K562 (cell line): ENCODE measurements at regions not wholly inside any gene's neighbourhood (a gene's known extent, or its start where the extent isn't known, plus 50 kb on each side); places are given as distances from the start of the nearest gene placed in this dataset.

Experiments used
- CBX8 ChIP-seq: fragments of 200-600 bp; sonication (generic); IDR thresholded peaks from 2 replicates; pipeline ENCODE4 v1.6.1; 2012; ENCODE audit warnings: borderline replicate concordance, mixed run types, low read depth, mild to moderate bottlenecking, moderate library complexity, mixed read lengths, low read length, control low read depth, inconsistent platforms; ENCODE audit not compliant: poor library complexity, severe bottlenecking; ENCODE audit errors: extremely low read depth
- CHD4 ChIP-seq: fragments of 200-600 bp; sonication (generic); IDR thresholded peaks from 3 replicates; pipeline ENCODE4 v1.6.1; 2012; ENCODE audit warnings: low read depth, mild to moderate bottlenecking, mixed read lengths, low read length, inconsistent platforms; ENCODE audit not compliant: insufficient read depth, insufficient replicate concordance, poor library complexity, severe bottlenecking
- GABPA ChIP-seq: fragments of 200-800 bp; sonication (Bioruptor generic); conservative IDR thresholded peaks from 2 replicates; pipeline ENCODE4 v1.6.1; 2016; ENCODE audit warnings: low read depth, missing genetic modification characterization, missing compliant biosample characterization
- NR2C2 ChIP-seq, 2 experiments: fragments of 200-800 bp in 1 of 2; sonication (Bioruptor generic) in 1 of 2; sonication (generic) in 1 of 2; formaldehyde crosslinking in 1 of 2; IDR thresholded peaks; 2 replicates each; pipeline versions ENCODE4 v1.6.1 to v1.8.0; 2016 to 2022; ENCODE audit warnings: mild to moderate bottlenecking in 1 of 2, missing compliant biosample characterization in 1 of 2, missing genetic modification characterization in 1 of 2, missing genetic modification reagents in 1 of 2
- POLR2AphosphoS5 ChIP-seq: IDR thresholded peaks from 2 replicates; pipeline ENCODE4 v1.6.1; 2011; ENCODE audit warnings: mild to moderate bottlenecking, low read depth, low read length, moderate library complexity; ENCODE audit not compliant: control insufficient read depth, insufficient read depth
- SMAD4 ChIP-seq: fragments of 250-450 bp; sonication (Bioruptor Pico); conservative IDR thresholded peaks from 2 replicates; pipeline ENCODE4 v1.8.0; 2021; ENCODE audit warnings: inconsistent platforms, mild to moderate bottlenecking, moderate library complexity
- ZC3H4 ChIP-seq: sonication (generic); formaldehyde crosslinking; IDR thresholded peaks from 2 replicates; pipeline ENCODE4 v1.9.0; 2021; ENCODE audit warnings: missing genetic modification reagents, borderline replicate concordance
- ZNF3 ChIP-seq: fragments of 250-450 bp; sonication (Bioruptor Pico); IDR thresholded peaks from 2 replicates; pipeline ENCODE4 v1.5.0; 2021; ENCODE audit warnings: mild to moderate bottlenecking, moderate library complexity
- TF ChIP-seq, protein P1 (sequence below), 3 experiments: IDR thresholded peaks in 2 of 3; conservative IDR thresholded peaks in 1 of 3; 2 replicates each; pipeline ENCODE4 v1.5.1; 2011 to 2012; ENCODE audit warnings: low read length in 3 of 3, mild to moderate bottlenecking in 3 of 3, control low read depth in 2 of 3, improper control_type of control experiment in 1 of 3, inconsistent platforms in 1 of 3, low read depth in 1 of 3, mixed read lengths in 1 of 3, moderate library complexity in 1 of 3; ENCODE audit not compliant: insufficient read depth in 2 of 3
- TF ChIP-seq, protein P2 (sequence below): fragments of 250-450 bp; sonication (Bioruptor Pico); IDR thresholded peaks from 2 replicates; pipeline ENCODE4 v1.5.0; 2021; ENCODE audit warnings: mild to moderate bottlenecking, moderate library complexity
- TF ChIP-seq, protein P3 (sequence below): sonication (generic); formaldehyde crosslinking; IDR thresholded peaks from 2 replicates; pipeline ENCODE4 v1.8.0; 2022; ENCODE audit warnings: mild to moderate bottlenecking, missing genetic modification reagents, borderline replicate concordance
- TF ChIP-seq, protein P4 (sequence below), 2 experiments: fragments of 450-650 bp; conservative IDR thresholded peaks; 2 replicates each; pipeline ENCODE4 v1.6.1; 2017; ENCODE audit warnings: mild to moderate bottlenecking in 2 of 2, moderate library complexity in 2 of 2
- TF ChIP-seq, protein P5 (sequence below): fragments of 250-450 bp; sonication (Bioruptor Pico); IDR thresholded peaks from 2 replicates; pipeline ENCODE4 v1.5.0; 2022; ENCODE audit warnings: mild to moderate bottlenecking

DNA sequence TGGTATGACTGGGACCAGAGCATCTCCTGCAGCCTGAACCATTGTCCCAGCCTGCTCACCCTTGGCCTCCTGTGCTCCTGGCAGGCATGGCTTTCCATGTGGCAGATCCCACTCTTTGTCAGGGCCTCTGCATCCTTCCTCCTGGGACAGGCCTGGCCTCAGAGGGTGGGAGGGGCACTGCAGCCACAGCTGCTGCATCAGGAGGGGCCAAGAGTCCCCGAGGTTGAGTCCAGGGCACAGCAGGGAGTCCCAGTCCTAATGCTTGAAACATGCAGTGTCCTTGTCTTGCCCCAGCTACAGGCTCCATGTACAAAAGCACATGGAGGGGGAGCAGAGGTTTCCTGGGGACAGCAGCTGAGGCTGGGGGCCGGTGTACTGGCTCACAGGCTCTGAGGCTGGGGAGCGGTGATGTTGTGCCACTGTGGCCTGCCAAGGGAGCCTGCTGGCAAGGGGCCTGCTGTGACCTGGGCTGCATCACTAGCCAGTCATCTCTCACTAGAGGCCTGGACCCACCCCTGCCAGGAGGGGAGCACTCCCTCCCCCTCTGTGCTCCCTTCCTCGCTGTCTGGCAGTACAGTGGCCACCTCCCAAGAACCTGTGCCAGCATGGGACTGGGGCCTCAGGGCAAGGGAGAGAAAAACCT is 144.8 kb downstream of the ZNF248 start:
- TF ChIP-seq ZNF3 (CRISPR knock-in tag) (no peak), CBX8 (no peak), NR2C2 (CRISPR knock-in tag; IDR thresholded peaks at IDR 0.05) (no peak), NR2C2 (tag; IDR thresholded peaks at IDR 0.05) (no peak), POLR2AphosphoS5 (no peak), ZC3H4 (no peak), GABPA (tag) (no peak), SMAD4 (CRISPR knock-in tag) (no peak), CHD4 (no peak)
- TF ChIP-seq, protein P1, sequence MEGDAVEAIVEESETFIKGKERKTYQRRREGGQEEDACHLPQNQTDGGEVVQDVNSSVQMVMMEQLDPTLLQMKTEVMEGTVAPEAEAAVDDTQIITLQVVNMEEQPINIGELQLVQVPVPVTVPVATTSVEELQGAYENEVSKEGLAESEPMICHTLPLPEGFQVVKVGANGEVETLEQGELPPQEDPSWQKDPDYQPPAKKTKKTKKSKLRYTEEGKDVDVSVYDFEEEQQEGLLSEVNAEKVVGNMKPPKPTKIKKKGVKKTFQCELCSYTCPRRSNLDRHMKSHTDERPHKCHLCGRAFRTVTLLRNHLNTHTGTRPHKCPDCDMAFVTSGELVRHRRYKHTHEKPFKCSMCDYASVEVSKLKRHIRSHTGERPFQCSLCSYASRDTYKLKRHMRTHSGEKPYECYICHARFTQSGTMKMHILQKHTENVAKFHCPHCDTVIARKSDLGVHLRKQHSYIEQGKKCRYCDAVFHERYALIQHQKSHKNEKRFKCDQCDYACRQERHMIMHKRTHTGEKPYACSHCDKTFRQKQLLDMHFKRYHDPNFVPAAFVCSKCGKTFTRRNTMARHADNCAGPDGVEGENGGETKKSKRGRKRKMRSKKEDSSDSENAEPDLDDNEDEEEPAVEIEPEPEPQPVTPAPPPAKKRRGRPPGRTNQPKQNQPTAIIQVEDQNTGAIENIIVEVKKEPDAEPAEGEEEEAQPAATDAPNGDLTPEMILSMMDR (IDR thresholded peaks at IDR 0.05 in 2 of 3, conservative IDR thresholded peaks at IDR 0.05 in 1 of 3; ENCODE audit: insufficient read depth in 2 of 3, low read depth in 1 of 3, low read length in 3 of 3): no peak
- TF ChIP-seq, protein P2, sequence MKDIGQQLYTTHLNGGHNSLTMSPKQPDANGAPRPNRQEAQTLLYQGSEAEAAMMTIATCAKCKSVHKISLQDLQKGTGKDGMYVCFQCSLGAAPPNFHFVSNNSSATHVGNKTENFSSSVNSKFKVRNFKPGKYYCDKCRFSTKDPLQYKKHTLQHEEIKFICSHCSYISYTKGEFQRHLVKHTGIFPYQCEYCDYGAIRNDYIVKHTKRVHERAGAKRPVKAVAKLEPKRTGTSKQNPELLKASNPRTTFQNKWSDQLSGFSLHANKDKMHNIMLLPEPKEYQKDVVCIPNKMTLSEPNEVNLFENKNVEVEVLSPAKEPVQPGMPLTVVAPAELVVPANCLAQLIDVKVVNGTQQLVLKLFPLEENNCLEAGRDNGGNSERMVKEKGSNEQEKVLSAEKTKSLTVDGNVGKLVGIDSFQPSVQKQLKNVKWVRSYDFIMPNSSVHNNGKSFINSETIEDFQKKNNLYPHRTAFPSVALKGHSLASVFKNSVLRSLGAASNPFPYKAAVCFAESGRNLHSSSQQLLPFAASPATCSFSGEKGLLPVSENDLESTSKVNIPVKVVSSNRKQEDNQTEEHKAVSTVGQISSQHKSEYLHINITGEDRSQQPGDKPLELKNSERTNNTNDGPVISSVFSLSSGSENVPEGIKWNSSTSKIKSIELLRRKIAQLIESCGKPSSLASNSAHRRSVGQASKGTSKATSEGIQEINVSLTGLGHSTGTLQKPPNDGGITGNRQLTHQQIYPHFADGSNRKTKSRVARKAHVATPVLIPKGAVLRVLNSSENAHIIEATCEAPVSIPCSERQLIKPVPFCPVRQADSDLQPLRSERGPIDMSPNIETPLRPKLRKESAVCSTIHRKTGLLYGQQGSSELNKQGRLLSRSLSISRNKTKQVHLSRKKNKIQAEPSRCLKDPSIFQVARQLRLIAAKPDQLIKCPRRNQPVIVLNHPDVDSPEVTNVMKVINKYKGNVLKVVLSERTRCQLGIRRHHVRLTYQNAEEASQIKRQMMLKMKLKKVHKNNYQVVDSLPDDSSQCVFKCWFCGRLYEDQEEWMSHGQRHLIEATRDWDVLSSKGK (CRISPR knock-in tag): no peak
- TF ChIP-seq, protein P3, sequence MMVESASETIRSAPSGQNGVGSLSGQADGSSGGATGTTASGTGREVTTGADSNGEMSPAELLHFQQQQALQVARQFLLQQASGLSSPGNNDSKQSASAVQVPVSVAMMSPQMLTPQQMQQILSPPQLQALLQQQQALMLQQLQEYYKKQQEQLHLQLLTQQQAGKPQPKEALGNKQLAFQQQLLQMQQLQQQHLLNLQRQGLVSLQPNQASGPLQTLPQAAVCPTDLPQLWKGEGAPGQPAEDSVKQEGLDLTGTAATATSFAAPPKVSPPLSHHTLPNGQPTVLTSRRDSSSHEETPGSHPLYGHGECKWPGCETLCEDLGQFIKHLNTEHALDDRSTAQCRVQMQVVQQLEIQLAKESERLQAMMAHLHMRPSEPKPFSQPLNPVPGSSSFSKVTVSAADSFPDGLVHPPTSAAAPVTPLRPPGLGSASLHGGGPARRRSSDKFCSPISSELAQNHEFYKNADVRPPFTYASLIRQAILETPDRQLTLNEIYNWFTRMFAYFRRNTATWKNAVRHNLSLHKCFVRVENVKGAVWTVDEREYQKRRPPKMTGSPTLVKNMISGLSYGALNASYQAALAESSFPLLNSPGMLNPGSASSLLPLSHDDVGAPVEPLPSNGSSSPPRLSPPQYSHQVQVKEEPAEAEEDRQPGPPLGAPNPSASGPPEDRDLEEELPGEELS (CRISPR knock-in tag): no peak
- TF ChIP-seq, protein P4, sequence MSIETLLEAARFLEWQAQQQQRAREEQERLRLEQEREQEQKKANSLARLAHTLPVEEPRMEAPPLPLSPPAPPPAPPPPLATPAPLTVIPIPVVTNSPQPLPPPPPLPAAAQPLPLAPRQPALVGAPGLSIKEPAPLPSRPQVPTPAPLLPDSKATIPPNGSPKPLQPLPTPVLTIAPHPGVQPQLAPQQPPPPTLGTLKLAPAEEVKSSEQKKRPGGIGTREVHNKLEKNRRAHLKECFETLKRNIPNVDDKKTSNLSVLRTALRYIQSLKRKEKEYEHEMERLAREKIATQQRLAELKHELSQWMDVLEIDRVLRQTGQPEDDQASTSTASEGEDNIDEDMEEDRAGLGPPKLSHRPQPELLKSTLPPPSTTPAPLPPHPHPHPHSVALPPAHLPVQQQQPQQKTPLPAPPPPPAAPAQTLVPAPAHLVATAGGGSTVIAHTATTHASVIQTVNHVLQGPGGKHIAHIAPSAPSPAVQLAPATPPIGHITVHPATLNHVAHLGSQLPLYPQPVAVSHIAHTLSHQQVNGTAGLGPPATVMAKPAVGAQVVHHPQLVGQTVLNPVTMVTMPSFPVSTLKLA (conservative IDR thresholded peaks at IDR 0.05): no peak
- TF ChIP-seq, protein P5, sequence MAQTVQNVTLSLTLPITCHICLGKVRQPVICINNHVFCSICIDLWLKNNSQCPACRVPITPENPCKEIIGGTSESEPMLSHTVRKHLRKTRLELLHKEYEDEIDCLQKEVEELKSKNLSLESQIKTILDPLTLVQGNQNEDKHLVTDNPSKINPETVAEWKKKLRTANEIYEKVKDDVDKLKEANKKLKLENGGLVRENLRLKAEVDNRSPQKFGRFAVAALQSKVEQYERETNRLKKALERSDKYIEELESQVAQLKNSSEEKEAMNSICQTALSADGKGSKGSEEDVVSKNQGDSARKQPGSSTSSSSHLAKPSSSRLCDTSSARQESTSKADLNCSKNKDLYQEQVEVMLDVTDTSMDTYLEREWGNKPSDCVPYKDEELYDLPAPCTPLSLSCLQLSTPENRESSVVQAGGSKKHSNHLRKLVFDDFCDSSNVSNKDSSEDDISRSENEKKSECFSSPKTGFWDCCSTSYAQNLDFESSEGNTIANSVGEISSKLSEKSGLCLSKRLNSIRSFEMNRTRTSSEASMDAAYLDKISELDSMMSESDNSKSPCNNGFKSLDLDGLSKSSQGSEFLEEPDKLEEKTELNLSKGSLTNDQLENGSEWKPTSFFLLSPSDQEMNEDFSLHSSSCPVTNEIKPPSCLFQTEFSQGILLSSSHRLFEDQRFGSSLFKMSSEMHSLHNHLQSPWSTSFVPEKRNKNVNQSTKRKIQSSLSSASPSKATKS (CRISPR knock-in tag): no peak
